CD4-positive, alpha-beta T cell treated with Interleukin-12 subunit alpha and Interleukin-12 subunit beta, for 1 hour (primary cell): ENCODE measurements at regions not wholly inside any gene's neighbourhood (a gene's known extent, or its start where the extent isn't known, plus 50 kb on each side); places are given as distances from the start of the nearest gene placed in this dataset.
"Not testable (repeated sequence)": the region's sequence is repeated elsewhere in the genome, so short reads cannot be mapped to it uniquely, and the experiment has no call there.

Experiments
- DNase-seq: peaks from one replicate; pipeline ENCODE4 v3.0.0-alpha.2; 2020

DNA sequence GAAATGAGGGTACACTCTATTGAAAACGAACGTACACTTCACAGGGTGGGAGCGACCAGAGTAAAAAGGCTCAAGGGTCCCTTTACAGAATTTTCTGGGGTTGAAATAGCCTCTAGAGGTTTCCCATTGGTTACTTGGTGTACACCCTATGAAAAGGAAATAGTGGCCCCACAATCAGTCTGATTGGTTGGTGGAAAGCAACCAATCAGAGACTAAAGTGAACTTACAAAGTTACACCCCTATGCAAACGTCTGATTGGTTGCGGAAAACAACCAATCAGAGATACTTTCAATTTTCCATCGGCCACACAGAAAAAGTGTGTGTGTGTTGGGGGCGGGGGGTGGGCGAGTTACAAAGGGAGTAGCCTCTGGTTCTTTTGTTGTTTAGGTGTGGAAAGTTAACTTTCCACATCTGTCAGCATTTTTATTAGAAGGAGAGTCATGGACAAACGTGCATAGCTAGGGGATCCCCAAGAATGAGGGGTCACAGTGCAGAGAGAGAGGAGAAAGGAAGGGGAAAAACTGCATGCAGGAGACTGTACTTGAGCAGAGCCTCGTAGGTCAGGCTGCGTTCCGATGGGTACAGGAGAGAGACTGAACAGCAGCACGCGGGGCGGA, 1152.1 kb downstream of the TBC1D22A start:
- DNase-seq, result no peak

DNA sequence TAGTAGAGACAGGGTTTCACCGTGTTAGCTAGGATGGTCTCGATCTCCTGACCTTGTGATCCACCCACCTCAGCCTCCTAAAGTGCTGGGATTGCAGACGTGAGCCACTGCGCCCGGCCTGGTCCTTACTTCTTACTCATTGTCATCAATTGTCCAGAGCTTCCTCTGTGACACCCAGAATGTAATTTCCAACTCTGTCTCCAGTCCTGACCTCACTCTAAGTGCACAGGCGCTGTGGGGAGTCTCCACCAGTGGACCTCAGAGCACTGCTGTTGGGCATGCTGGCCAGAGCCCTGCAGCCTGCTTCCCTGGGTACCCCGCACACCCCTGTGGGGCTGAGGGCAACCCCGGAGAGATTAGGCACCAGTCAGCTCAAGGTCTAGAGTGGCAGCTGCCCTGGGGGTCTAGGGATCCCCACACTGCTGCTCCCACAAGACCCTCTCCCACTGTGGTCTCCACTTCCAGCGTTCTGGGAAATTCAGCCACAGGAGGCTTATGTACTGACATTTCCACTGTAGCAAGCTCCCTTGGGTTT, 1140.3 kb downstream of the TBC1D22A start:
- no peak for DNase-seq

DNA sequence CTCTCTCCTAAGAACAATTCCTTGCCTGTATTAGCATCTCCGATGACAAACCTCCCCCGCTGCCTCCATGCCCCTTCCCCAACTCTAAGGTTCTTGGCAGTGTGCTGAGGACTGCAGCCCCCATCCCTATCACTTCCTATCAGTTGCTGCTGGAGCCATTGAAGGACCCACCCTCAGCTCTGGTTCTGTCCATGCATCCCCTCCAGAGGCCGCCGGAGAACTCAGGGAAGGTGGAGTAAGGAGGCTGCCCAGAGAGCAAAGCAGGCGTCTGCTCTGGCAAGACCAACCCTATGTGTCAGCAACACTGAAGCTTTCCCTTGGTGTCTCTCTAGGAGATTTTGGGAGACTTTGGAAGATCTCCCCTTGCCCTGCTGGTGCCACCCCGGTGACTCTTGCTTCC, 1139.5 kb downstream of the TBC1D22A start:
- no peak for DNase-seq

DNA sequence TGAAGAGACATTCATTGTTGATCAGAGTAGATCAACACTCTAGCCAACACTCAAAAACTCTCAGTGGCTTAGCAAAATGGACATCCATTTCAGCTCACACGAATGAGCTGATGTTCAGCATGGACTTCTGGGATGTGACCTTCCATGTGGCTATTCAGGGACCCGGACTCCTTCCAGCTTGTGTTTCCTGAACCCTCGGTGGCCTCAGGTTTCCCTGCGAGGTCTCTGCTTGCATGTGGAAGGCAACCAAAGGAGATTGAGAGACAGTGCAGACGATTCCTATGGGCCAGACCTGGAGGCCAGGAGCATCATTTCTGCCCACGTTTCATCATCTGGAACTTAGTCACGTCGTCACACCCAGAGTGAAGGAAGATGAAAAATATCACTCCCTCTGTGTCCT, 1137.4 kb downstream of the TBC1D22A start:
- DNase-seq, result no peak

DNA sequence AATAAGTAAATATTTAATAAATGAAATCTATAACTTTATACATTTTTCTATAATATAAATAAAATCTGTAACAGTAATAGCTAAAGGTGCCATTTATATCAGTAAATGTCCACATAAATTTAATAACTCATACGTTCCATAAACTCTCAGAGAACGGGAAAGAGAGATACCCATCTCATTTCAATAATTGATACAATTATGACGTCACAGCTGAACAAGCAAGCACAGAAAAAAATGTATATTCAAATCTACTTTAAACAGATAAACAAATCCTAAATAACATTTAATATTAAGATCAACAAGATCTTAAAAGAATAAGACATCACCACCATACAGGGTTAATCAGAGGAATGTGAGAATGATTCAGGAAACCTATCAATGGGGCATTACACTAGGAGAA, 1136.5 kb downstream of the TBC1D22A start:
- no peak for DNase-seq

DNA sequence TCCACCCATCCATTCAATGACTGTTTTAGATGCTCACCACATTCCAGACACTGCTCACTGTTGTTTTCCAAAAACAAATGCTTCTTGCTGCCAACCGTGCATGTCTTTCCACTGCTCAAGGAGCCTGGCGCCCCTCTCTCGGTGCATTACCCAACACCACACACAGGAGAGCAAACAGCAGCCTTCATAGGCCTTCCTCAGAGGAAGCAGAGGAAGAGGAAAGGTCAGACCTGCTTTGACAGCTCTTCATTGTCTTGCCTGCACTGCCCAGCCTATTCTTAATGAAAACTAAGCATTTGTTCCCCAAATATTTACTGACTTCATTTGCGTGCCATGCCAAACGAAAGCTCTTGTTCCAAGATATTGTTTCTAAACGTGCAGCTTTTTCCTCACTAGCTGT, 1129.2 kb downstream of the TBC1D22A start:
- no peak for DNase-seq

DNA sequence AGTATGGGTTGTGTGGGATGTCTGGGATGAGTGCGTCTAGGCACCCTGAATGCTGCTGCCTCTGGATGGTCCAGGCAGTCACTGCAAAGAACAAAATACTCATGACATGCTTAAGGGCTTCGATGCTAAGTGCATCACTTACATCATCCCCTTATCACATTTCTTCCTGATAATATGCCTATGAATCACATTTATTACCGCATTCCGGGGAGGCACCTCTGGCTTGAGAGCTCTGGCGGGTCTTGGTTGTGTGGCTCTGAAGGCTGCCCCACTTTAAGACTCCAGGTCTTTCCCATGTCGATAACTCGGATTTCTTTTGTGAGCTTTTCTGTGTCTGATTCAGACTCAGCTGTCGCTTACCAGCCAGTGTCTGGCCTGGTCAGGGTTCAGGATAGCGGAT, 1126.4 kb downstream of the TBC1D22A start:
- no peak for DNase-seq

DNA sequence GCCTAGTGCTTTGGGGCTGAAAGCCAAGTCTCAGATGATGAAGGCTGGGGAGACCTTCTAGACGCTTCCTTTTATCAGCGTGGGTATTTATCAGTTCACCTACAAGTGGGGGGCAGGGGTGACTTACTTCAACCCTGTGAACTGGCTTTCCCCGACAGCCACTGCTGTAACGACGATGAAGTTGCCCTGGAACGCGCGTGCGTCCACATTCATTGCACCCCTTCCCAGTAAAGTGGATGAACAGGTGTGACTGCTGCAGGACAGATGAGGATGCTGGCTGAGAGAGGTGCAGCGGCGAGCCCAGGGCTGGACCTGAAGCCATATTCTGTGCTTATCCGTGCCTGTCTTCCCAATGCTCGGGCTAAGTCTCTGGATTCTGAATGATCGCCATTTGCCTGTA, 1122.3 kb downstream of the TBC1D22A start:
- DNase-seq, result no peak

DNA sequence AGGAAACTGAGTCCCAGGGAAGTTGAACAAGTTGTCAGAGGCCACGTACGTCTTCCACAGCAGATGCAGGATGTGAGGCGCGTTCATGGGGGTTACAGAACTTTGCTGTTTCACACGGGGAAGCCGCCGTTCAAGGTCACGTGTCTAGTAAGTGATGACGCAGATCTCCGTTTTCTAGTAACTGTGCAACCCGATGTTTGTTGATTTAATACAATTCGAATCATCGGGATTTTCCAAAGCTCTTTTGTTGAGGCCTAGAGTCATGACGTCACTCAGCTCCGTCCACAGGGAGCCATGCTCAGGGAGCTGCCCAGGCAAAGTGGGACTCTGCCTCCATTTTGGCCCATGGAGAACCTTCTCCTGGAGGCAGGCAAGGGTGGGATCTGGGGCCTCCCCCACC, 1121.8 kb downstream of the TBC1D22A start:
- DNase-seq, result no peak

DNA sequence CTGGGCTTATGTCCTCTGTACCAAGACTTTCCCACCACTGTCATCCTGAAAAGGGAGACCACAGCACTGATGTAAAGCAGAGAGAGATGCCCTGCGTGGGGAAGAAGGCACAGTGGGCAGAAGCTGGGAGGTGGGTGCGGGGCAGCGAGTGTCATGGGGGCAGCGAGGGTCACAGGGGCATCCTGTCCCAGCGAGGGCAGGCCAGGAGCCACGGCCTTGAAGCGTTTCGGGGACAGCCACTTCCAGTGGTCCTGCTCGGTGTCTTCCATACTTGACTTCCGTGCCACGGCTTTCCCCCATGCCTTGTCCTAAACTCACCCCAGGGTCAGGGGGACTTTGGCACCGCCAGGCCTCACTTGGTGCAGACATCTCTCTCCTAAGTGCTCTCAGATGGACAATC, 1121.3 kb downstream of the TBC1D22A start:
- DNase-seq, result no peak

DNA sequence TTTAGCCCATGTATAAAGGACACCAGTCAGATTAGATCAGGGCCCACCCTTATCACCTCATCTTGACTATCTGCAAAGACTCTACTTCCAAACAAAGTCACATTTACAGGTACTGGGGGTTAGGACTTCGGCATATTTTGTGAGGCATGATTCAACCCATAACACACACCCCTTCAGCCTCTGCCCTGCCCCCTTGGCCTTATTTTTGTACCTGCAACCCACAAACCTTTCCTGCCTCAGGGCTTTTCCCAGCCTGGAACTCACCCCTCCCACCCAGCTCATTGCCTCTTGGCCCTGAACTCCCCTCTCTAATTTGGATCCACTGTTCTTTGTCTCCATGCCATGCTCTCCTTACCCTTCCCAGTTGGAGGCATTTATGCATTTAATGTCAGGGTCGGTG, 1116.9 kb downstream of the TBC1D22A start:
- DNase-seq, result no peak

DNA sequence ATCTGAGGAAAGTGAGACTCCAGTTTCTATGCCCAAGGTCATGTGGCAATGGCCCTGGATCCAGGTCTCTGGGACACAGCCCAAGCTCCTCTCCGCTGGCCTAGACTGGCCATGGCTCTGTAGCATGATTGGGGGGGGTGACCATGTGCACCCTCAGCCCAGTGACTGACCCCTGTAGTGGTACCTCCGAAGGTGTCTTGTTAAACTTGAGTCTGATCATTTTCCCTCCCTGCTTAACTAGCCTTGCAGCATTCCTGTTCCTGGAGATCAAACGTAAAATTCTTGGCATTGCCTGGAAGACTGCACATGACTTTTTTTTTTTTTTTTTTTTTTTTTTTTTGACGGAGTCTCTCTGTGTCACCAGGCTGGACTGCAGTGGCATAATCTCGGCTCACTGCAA, 1116.0 kb downstream of the TBC1D22A start:
- DNase-seq, result no peak

DNA sequence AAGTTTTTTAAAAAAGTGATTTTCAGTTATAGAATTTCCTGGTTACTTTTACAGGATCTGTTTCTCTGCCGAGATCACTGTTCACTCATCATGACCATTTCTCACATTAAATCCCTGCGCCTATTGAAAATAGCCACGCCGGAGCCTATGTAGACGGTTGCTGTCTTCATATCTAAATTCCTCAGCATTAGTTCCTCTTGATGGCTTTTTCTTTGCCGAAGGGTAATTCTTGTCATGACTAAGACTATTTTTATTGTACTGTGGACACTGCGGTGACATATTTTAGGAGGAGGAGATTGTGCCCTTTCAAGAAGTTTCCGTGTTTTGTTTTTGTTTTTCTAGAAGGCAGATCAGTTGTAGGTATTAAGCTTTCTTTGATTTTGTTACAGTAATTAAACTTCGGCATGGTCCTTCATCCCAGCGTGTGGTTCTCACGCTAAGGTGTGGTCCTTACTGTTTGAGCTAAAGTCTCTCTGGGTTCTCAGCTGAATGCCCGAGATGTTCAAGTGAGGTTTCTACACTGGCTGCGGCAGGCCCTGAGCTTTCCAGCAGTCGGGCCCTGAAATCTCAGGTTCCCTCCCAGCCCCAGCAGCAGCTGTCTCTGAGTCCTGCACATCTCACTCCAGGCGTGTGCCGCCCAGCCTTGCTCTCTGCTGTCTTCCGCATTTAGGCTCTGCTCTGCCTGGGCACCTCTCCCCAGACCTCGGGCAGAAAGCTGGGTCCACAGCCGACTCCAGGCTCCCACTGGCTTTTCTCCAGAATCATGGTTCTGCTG, 1110.5 kb downstream of the TBC1D22A start:
- DNase-seq, result no peak

DNA sequence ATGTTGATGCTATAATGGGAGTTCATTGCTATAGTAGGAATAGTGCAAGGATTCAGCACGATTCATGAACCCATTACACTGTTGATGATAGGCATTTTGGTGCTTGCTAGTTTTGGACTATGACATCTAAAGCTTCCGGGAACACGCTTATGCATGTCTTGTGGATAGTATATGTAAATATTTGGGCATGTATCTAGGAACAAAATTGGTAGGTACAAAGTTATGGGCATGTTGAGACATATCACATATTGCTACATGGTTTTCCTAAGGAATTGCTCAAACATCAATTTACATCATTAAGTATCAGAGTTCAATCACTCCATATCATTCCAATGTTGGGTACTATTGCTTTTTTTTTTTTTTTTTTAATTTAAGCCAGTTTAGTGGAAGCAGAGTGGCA, 1103.2 kb downstream of the TBC1D22A start:
- DNase-seq, result no peak

DNA sequence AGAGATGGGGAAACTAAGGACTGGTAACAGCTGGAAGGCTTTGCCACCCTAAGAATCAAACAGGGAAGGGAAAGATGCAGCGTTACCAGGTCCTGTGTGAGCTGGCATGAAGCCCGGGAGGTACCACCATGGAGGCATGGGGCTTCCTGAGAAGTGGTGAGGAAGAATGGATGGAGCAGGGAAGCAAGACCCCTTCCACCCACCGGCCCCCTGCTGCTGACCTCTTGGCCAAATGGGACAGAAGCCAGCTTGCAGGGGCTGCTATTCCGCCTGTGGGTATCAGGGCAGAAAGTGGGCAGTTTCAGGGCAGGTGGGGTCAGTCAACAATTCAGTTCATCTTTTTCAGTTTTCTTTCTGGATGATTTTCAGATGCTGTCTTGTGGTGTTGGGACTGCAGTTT, 1099.9 kb downstream of the TBC1D22A start:
- no peak for DNase-seq

DNA sequence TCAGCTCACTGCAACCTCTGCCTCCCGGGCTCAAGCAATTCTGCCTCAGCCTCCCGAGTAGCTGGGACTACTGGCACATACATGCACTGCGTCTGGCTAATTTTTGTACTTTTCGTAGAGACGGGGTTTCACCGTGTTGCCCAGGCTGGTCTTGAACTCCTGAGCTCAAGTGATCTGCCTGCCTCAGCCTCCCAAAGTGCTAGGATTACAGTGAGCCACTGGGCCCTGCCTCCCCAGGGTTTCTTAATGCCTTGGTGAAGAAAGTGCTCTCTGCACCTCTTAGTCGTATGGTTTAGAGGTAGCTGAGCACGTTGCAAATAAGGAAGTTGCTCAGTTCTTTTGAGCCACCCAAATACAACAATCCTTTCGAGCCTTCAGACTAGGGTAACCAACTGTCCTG, 1098.5 kb downstream of the TBC1D22A start:
- DNase-seq, result not testable (repeated sequence)

DNA sequence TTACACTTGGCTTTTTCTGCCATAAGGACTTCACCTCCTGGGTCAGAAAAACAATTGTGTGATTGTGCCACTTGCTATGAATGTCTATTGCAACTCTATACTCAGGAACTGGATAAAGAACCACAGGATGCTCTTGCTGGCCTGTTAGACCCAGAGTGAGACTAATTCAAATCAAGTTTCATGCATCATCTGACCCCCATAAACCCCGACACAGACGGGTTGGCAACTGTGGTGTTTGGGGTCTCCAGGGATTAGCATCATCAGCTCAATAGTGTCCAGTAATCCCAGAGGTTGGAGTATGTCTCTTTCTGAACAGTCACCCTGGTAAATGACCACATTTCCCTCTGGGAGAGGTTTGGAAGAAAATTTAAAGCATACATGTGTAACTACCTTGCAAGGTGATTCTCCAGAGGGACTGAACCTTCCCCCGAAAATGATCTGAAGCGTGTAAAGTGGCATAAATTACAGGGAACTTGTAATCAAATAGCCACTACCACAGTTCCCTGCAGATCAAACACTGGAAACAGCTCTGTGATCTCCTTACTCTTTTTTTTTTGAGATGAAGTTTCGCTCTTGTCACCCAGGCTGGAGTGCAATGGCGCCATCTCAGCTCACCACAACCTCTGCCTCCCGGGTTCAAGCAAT, 1097.6 kb downstream of the TBC1D22A start:
- DNase-seq, result no peak

DNA sequence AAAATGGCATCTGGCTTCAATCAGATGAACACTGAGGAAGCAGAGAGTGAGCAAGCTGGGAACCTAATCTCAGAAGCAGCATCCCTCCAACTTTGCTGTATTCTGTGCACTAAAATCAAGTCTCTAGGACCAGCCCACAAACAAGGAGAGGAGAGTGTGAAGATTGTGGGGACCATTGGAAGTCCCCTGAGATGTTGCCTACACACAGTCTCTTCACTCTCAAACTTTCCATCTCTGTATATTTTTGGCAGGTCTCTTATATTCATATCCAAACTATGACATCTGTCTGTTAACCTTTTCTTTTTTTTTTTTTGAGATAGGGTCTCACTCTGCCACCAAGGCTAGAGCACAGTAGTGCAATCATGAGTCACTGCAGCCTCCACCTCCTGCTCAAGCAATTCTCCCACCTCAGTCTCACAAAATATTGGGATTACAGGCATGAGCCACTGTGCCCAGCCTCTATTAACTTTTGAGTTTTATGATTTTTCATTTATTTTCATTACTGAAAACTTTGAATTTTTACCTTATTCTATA, 1096.4 kb downstream of the TBC1D22A start:
- DNase-seq, result no peak

DNA sequence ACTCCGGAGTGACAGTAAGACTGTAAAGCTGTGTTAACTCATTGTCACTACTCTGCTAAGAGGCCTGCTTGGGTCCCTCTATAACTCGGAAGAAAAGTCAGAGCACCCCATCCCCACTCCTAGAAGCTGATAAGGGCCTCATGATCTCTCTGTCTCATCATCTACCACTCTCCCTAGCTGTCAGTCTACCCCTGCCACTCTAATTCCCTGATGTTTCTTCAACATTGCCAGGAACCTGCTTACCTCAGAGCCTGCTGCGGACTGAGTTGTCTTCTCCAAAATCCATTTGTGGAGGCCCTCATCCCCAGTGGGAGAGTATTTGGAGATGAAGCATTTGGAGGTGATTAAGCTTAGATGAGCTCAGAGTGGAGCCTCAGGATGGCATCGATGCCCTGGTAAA, 1092.2 kb downstream of the TBC1D22A start:
- no peak for DNase-seq

DNA sequence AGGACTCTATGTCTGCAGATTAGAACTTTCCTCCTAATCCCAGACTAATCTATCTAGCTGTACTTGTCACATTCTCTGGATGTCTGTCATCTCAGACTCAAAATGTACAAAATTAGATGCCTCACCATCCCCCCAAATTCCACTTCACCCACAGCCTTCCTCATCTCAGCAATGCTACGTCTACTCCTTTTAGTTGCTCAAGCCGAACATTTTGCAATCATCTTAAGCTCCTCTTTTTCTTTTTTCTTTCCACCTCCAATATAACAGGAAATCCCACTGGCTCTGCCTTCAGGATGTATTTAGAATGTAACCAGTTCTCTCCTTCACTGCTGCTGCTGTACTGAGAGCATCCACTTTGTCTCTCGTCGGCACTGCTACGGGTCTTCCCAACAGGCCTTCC, 1091.8 kb downstream of the TBC1D22A start:
- DNase-seq, result no peak

DNA sequence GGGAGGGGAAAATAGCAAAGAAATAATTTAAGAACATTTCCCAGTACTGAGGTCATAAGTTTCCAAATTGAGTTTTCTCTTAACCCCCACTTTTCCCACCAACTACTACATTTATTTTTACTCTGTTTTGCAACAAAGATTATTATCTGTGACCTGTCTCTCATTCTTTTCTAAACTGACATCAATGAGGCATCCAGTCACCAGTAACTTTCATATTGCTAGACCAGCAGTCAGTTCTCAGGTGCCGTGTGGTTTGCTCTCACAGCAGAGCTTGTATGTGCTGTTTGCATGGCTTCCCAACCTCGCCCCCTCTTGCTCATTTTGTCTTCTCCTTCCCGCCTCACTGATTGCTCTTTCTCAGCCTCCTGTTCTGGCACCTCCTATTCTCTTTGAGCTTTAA, 1091.3 kb downstream of the TBC1D22A start:
- DNase-seq, result no peak

DNA sequence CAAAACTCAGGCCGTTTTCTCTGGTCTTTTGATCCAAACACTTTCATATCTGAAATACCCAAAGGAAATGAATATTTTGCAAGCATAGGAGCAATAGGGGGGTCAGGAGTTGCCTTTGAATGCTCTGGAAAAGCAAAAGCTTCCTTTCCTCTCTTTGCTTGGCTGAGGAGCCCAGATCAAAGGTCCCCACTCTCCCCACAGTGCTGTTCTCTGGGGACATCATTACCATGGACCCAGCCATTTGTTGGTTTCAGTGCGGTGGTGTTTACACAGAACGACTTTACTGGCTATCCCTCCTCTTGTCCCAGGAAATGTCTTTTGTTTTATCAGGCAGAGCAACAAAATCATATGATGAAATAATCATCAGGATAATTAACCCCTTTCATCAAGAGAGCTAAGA, 1089.1 kb downstream of the TBC1D22A start:
- DNase-seq, result no peak

DNA sequence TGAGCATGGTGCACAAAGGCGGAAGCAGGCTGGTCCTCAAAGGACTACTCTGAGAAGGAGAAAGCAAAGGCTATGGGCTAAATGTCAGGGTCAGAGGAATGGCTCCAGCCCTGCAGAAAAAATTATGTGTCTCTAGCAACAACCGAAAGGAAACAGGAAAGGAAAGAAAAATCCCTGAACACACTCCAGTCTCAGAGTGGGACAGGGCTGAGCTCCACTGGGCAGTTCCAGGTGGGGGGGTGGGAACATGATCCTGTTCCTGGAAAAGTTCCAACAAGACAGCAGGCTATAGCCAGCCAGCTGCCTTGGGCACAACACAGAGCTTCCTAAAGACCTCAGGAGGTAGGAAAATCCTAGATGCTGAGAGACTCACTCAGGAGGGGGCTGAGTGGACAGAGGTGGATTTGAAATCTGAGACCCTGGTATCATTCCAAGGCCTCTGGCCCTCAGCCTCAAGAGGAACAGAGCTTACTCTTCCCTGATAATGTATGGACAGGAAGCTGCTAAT, 1088.2 kb downstream of the TBC1D22A start:
- no peak for DNase-seq

DNA sequence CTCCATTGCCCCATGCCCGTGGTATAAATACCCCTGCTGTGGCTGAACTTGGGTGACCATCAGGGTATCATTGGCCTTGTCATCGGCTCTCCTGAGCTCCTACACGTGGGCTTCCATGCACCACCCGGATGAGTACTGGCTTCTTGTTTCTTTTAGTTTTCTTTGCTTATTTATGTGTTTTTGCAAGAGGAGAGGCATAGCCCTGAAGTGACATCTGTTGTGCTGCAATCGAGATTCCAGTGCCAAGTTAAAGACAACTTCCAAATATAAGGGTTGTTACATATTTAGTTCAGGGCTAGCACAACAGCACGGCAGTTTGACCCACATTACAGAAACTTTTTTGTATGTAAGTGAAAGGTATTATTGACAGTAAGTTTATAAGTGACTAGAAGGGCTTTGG, 1087.1 kb downstream of the TBC1D22A start:
- no peak for DNase-seq
